DLD1 (cell line): ENCODE measurements at regions not wholly inside any gene's neighbourhood (a gene's known extent, or its start where the extent isn't known, plus 50 kb on each side); places are given as distances from the start of the nearest gene placed in this dataset.

ENCODE experiments used
- in situ Hi-C: cut with HindIII; loops from 2 replicates; pipeline ENCODE4 v1.10.0; 2017; ENCODE audit warnings: low sequenced_read_pairs

DNA sequence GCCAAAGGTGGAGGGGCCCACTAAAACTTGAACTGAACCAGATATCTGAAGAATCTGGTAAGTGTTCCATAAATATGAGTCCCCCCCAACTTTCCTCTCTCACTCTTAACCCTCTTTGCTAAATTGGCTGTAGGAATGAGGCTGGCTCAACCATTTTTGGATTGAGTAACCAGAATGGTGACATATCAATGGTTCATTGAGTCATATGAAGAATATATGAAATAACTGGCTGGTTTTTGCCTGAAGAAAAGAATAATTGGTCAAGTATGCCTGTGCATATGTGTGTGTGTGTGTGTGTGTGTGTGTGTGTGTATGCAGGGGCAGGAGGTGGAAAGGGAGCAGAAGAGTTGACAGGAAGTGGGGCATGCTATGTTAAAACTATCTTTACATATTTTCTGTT lies 472.9 kb upstream of the THBS1 start:
- in situ Hi-C loops = no loop called here

DNA sequence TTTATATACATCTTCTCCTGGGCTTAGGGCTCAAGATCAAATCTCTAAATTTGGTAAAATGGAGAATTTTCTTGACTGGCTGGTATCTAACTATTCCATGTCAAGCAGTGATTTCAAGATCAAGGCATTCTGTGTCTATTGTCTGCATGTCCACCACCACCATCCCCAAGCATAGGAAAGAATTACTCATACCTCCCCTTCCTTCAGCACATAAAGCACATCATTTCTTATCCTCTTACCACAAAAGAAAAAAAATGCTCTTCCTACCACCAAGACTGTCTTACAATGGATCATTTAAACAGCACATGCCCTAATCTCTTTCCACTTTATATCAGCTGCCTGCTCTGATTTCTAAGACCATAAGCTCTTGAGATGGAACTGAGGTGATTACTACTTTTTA lies 470.5 kb upstream of the THBS1 start:
- in situ Hi-C loops = no loop called here

DNA sequence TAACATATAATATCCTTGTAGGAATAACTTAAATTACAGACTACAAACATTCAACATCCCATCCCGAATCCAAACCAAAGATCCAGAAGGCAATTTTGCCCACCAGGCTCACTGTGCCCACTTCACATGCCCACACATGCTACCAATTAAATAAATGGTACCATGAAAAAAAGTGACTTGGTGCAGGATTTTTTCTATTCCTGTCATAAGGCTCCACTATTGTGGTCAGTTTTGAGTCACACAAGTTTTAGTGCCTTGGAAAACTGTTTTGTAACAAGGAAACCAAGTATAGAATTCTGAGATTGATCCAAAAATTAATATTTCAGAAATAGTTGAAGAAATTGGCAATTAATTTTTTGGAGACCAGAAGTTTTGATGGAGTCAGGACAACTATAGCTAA lies 470.1 kb upstream of the THBS1 start:
- in situ Hi-C loops = no loop called here

DNA sequence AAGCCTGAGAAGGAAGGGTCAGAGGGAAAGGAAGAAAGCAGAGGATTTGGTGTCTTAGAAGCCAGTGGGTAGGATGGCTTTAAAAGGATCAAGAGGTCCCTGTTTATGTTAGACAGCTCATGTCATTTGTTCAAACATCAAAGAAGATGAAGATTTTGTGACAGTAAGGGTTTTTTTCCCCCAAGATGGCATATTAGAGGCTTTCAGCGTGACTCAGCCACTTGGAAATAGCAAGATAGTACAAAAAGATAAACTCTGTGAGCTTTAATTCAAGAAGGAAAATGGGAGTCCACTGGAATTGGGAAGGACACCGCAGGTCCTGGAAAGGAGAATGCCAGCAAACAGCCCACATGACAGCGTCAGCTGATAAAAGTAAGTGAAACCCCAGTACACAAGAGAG lies 467.1 kb upstream of the THBS1 start:
- in situ Hi-C loops = no loop called here

DNA sequence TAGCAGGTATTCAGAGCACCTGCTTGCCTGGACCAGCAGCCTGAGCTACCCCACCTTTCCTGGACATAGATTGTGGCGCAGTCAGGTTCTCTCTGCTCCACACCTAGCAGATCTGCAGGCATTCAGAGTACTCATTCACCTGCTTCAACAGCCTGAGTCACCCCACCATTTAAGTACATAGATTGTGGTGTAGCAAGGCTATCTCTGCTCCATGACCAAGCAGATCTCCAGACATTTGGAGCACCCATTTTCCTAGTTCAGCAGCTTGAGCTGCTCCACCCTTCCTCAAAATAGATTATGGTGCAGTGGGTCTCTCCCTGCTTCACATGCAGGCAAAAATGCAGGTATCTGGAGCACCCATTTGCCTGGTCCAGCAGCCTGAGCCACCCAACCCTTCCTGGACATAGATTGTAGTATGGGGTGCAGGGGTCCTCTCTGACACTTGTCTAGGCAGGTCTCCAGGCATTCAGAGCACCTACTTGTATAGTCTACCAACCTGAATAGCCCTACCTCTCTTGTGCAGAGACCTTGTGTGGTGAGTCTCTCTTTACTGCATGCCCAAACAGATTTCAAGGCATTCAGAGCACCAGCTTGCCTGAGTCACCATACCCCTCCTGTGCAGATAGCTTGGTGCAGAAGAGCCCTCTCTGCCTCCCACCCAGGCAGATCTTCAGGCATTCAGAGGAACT lies 466.0 kb upstream of the THBS1 start:
- in situ Hi-C loops = no loop called here

DNA sequence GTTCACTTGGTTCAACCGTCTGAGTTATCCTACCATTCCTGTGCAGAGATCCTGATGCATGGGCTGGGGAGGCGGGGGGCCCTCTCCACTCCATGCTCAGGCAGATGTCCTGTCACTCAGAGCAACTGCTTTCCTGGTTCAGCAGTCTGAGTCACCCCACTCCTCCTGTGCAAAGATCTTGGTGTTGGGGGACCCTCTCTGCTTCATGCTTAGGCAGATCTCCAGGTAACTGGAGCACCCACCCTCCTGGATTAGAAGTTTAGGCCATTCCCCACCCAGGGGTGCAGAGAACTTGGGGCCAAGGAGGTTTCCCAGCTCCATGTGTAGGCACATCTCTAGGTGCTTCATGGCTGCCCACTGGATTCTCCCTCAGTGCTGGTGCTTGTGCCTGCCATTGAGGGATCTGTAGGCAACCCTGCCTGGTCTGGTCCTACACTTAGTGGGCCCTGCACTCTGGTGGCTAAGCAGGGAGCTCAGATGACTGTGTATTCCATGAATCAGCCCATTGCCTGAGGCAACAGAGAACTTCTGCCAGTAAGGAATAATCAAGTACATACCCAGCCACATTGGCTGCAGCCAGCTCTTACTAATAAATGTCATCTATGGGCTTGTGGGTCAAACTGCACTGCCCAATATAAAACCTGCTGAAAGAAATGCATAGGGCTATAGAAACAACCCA lies 465.4 kb upstream of the THBS1 start:
- in situ Hi-C loops = no loop called here

DNA sequence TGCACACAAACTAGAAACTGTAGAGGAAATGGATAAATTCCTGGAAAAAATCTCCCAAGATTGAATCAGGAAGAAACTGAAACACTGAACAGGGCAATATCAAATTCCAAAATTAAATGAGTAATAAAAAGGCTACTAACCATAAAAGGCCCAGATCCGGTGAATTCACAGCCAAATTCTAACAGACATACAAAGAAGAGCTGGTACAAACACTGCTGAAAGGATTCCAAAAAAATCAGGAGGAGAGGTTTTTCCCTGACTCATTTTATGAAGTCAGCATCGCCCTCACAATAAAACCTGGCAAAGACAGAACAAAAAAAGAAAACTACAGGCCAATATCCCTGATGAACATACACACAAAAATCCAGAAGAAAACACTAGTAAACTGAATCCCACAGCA lies 462.4 kb upstream of the THBS1 start:
- in situ Hi-C loops = no loop called here

DNA sequence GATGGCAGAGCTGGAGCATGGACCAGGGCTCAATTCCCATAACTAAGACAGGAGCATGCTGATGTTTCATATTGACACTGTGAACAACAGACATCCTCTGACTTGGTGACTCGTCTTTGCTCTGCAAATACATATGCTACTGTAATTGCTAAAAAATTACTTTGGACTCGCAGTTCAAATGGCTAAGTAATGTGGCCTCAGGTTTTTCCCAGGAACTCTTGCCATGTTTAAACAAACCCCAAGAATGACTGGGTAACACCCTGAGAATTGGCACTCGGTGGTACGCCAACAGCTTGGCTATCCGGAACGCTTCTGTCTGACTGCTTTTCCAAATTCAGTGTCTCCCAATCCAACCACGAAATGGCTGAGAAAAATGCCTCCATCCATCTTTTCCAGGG lies 456.7 kb upstream of the THBS1 start:
- in situ Hi-C loops = no loop called here

DNA sequence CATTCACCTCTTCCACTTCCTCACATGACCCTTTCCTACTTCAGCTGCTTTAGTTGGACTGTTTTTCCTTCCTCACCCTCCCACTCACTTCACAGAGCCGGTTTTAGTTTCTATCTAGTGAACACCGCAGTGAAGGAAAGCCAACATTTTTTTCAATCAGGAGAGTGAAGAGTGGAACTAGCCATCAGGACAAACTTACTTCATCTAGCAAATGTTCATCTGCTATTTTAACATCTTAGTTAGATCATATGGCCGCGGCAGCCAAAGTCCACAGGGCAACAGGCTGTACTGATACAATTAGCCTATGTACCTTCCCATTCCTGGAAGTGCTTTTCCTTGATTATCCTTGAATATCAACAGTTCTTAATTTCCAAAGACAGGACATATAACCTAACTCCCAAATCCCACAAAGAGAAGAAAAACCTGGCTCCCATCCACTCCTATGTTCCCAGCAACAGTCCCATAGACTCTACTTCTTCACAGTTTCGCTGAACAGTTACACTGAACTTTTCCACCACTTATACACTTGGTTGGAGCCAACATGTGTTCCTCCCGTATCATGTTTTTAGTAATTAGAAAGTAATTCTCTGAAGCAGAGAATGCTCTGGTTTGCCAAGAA lies 456.2 kb upstream of the THBS1 start:
- in situ Hi-C loops = no loop called here

DNA sequence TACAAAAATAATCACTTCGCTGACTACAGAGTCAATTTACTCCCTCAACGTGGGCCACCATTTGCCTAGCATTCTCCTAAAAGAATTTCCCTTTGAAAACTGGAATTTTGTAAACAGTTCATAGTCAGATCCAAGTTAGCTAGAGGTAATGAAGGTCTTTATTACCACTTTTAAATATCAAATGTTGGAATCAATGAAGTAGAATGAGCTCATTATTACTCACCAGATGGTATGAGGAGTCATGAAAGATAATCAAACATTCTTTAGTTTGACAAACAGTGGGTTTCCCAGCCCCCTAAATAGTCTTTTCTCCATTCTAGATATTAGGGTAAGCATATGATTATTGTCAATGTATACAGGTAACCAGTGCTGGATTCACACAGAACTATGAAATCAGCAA lies 455.7 kb upstream of the THBS1 start:
- in situ Hi-C loops = no loop called here

DNA sequence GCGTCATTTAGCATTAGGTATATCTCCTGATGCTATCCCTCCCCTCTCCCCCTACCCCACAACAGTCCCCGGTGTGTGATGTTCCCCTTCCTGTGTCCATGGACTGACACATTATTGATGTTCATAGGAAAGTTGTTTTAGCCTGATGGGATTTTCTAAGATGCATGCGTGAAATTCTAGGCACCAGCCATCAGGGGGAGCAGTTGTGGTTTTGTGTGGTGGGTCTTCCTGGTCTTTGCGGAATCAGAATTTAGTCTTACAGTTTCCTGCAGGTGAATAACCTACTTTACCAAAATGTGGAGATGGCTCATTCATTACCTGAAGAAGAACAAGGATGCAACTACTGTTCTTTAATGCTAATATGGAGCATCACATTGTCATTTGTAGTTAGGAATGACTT lies 455.0 kb upstream of the THBS1 start:
- in situ Hi-C loops = no loop called here

DNA sequence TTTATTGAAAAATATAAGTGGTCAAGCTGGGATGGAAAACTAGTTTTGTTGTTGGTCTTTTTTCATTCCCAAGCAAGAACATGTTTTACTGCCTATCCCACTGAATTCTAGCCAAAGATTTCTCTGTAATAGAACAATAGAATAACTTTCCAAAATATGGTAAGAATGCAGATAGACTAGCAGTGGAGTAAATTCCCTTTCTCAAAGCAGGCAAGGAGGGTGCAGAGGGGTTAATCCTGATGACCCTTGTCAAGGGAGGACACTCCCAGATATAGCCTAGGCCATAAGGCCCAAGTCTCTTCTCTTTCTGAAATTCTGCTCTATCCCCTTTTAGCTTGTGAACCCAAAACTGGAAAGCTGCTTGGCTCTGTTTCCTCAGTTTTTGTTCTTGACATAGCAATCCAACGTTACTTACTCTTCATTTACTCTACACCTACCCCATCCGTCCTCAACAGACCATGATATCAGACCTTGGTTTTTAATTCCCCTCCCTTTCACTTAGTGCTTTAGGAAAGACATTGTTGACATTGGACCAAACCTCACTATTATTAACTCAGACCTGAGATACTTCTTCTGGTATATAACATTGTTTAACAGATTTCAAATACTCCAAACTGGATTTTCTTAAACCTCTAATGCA lies 453.6 kb upstream of the THBS1 start:
- in situ Hi-C loops = no loop called here

DNA sequence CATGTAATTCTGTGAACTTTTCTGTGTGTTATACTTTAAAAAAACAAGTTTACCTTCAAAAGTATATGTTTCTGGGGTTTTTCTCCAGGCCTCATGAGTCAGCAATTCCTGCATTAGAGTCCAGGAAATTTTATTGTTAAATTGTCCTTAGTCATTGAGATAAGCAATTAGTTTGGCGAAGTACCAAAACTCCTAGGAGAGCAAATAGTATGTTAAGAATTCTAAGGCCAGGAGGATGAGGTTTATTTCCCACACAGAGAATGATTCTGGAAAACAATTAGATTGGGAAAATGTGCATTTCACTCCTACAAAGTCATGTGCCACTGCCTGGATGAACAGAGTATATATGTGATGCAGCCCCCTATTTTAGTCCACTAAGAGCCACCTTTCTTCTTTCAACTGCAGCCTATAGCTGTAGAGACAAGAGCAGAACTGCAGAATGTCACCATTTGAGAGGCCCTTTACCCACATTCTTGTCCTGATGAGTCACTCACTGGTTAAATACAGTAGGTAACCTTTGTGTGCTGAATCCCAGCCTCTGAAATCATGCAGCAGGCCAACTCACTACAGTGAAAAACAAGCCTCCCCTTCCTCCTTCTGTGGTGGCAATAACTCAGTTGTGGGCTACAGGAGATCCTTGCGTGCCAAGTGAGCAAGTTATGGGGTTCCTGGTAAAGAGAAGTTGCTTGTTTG lies 452.8 kb upstream of the THBS1 start:
- in situ Hi-C loops = no loop called here

DNA sequence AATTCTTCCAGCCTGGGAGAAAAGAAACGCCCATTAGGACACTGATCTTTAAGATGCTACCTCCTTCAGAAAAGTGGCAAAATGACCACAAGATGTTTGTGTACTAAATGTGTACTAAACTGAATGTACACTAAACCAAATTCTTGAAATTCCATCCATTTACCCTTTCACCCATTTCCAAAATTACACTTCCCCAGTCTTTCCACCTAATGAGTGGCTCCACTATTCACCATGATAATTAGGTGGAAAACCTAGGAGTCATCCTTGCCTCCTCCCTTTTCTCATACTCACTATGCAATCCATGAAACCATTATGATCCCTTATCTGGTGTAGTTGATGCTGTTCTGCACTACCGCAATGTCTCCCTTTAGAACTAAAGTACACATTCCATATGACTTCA lies 452.1 kb upstream of the THBS1 start:
- in situ Hi-C loops = no loop called here

DNA sequence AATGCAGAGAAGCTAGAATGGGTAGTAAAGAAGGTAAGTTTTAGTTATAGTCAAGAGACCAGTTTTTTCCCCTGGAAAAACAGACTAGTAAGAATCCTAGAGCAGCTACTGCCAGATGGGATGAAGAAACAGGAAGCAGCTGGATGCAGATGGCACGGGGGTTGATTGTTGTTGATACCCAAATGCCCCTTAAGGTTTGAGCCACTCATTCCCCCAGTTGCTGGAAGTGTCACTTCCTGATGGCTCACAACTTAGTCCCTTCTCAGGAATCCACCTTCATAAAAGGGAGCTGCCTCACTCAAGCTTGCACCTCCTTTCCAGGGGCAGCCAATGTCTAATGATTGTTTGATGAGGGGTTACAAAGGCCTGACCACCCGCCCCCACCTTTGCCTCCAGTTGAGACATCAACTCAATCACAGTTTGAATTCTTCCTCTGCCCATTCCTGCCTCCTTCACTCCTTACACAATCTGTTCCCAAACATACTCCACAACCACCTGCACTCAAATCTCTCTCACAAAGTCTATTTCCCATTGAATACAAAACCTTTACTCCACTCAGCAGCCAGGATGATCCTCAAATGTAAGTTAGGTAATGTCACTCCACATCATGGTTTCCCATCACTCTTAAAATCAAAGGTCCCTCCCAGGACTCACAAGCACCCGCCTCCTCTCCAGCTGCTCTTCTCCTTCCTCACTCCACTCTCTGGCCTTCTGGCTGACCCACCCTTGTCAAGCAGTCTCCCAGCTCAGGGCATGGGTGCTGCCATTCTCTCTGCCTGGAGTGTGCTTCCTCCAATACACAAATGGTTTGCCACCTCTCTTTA lies 450.1 kb upstream of the THBS1 start:
- in situ Hi-C loops = no loop called here

DNA sequence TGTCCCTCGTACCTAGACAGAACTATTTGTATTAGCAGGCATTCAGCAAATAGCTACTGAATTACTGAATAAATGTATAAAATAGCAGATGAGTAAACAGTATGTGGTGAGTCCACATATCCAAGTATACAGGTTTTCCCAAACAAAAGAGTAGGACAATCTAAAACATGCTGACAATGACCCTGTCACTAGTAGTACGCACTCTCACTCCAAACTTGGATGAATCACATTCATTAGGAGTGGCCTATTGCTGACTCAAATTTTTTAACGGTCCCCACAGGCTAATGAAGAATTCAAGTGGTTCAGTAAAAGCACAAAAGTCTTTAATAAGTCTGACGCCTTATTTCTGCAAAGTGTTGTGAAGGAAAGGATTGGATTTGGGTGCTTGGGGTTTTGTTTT lies 449.3 kb upstream of the THBS1 start:
- in situ Hi-C loops = no loop called here

DNA sequence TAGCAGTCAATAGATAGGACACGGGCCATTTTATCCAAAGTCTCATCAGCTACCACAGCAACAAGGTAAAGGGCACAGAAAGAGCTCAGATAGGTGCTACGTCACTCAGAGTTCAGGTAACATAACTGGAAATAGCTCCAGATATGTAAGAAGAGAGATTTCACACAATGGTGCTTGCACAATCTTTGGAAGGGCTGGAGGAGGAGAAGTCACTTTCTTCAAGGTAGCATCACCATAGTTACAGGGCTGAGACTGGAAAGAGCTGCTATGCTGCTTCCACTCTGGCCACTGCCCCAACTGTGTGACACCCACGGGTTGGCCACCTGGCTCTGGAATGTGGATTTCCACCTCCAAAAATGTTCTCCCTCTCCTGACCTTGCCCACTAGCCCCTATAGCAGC lies 448.8 kb upstream of the THBS1 start:
- in situ Hi-C loops = no loop called here

DNA sequence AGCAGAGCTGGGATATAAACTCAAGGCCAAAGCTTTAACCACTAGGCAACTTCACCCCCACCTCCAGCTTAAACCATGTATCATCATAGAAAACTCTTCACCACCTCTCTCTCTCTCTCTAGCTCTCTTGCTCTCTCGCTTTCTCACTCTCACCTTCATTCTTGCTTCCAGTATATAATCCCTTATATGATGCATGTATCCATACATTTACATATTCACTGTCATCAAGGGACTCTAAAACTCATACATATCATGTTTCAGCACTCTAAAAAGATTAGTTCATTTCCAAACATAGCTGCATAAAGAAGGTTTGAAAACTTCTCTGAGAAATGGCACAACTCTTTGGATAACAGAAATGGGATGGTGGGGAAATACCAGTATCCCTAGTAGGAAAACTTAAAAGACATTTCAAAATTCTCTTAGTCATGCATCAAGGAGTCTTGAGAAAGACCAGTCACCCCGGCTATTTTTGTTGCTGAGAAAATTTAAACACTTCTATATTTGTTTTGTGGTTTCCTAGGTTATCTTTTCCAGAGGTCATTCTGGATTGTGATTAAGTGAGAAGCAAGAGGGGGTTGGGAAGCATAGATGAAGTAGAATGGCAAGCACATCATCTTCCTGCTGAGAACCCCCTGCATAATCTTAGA lies 447.8 kb upstream of the THBS1 start:
- in situ Hi-C loops = no loop called here

DNA sequence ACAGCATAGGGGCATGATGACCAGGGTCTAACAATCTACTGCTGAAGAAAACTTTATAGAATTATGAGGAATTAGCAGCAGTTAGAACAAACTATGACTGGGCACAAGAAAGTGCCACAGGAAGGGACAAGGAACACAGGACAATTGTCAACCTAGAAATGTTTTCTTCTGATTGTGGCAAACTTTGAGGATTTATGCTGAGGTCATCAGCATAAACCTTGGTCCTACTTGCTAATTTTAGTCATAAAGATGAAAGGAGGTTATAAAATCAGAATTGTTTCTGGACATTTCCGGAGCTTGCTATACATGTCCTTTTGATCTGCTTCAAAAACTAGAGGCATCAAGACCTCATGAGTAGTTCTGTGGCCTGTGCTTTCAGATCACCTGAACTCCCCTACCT lies 446.6 kb upstream of the THBS1 start:
- in situ Hi-C loops = no loop called here

DNA sequence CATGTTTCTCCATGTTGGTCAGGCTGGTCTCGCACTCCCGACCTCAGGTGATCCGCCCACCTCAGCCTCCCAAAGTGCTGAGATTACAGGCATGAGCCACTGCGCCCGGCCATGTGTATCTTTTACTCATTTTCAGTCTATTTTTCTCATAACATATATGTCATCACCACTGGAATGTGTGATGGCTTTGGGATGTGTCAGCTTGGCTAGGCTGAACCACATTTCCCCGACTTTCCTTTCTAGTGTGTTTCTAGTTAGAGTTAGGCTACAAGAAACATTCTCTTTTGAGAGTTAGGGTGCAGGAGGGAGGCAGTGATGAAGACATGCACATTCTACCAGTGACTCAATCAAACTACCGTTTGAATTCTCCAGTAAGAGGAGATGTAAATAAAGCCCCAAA lies 444.9 kb upstream of the THBS1 start:
- in situ Hi-C loops = no loop called here
